CD8-positive, alpha-beta memory T cell (primary cell): ENCODE measurements at regions not wholly inside any gene's neighbourhood (a gene's known extent, or its start where the extent isn't known, plus 50 kb on each side); places are given as distances from the start of the nearest gene placed in this dataset.

Experiments
- CTCF ChIA-PET: fragments of 350-600 bp; sonication (Branson Sonifier 250); formaldehyde crosslinking; loops from one replicate; lab custom pipeline; 2021; ENCODE audit warnings: antibody characterized with exemption; lab: Charles Lee
- POLR2A ChIA-PET: fragments of 350-600 bp; sonication (Branson Sonifier 250); formaldehyde crosslinking; loops from one replicate; lab custom pipeline; 2021; ENCODE audit warnings: antibody characterized with exemption; lab: Charles Lee
- DNase-seq, 5 donors: peaks; one replicate each; pipeline versions ENCODE4 v3.0.0 to v3.0.0-alpha.2; 2020 to 2022; ENCODE audit warnings: mixed read lengths in 1 of 5
- H3K27ac ChIP-seq: one replicate; pipeline ENCODE4 v1.7.0; 2013; ENCODE audit warnings: low read depth, mild to moderate bottlenecking, low read length, moderate library complexity
- H3K27me3 ChIP-seq: 2 replicates; pipeline ENCODE4 v1.7.0; 2013; ENCODE audit warnings: low read length, mild to moderate bottlenecking; ENCODE audit not compliant: insufficient read depth, poor library complexity, severe bottlenecking
- H3K36me3 ChIP-seq: 2 replicates; pipeline ENCODE4 v1.7.0; 2013; ENCODE audit warnings: mild to moderate bottlenecking, low read length, moderate library complexity; ENCODE audit not compliant: insufficient read depth
- H3K4me1 ChIP-seq: 2 replicates; pipeline ENCODE4 v1.7.0; 2013; ENCODE audit warnings: mild to moderate bottlenecking, low read length, moderate library complexity; ENCODE audit not compliant: insufficient read depth
- H3K4me3 ChIP-seq: 2 replicates; pipeline ENCODE4 v1.7.0; 2013; ENCODE audit warnings: mild to moderate bottlenecking, low read length
- H3K9me3 ChIP-seq: 2 replicates; pipeline ENCODE4 v1.7.0; 2013; ENCODE audit warnings: mild to moderate bottlenecking, low read length
- H3K27ac Mint-ChIP-seq, 8 donors: one replicate each; pipeline ENCODE4 v1.8.0; 2020 to 2021; ENCODE audit warnings: mixed read lengths in 8 of 8, mild to moderate bottlenecking in 6 of 8, inconsistent platforms in 3 of 8, moderate library complexity in 3 of 8
- H3K27me3 Mint-ChIP-seq, 2 donors: one replicate each; pipeline ENCODE4 v1.8.0; 2020 to 2021; ENCODE audit warnings: mixed read lengths in 2 of 2, mild to moderate bottlenecking in 1 of 2, moderate library complexity in 1 of 2
- H3K36me3 Mint-ChIP-seq, 3 donors: one replicate each; pipeline ENCODE4 v1.8.0; 2020 to 2021; ENCODE audit warnings: mixed read lengths in 3 of 3, inconsistent platforms in 1 of 3, mild to moderate bottlenecking in 1 of 3
- H3K4me1 Mint-ChIP-seq, 3 donors: one replicate each; pipeline ENCODE4 v1.8.0; 2020 to 2021; ENCODE audit warnings: mixed read lengths in 3 of 3, inconsistent platforms in 1 of 3, mild to moderate bottlenecking in 1 of 3
- H3K4me3 Mint-ChIP-seq, 7 donors: one replicate each; pipeline ENCODE4 v1.8.0; 2020 to 2021; ENCODE audit warnings: mixed read lengths in 7 of 7, mild to moderate bottlenecking in 6 of 7, moderate library complexity in 4 of 7, inconsistent platforms in 2 of 7
- H3K9me3 Mint-ChIP-seq, 5 donors: one replicate each; pipeline ENCODE4 v1.8.0; 2020 to 2022; ENCODE audit warnings: mixed read lengths in 5 of 5, mild to moderate bottlenecking in 3 of 5, moderate library complexity in 2 of 5, inconsistent platforms in 1 of 5

- DNase-seq, result no peak
- H3K27ac ChIP-seq, result no peak overlapping the region
- H3K36me3 ChIP-seq, result no peaks in the 10 kb centered on the region
- H3K27me3 ChIP-seq, result no peaks in the 10 kb centered on the region
- no peak overlapping the region for H3K4me3 ChIP-seq
- H3K4me1 ChIP-seq, result no peaks in the 10 kb centered on the region
- CTCF ChIA-PET, result no interaction called here
- no peak overlapping the region for H3K4me3 Mint-ChIP-seq
- no peaks in the 10 kb centered on the region for H3K9me3 ChIP-seq
- H3K36me3 Mint-ChIP-seq, result no peaks in the 10 kb centered on the region
- no peak overlapping the region for H3K27ac Mint-ChIP-seq
- H3K27me3 Mint-ChIP-seq, result no peaks in the 10 kb centered on the region
- peaks cover 3 to 6% (median 4%) of the 10 kb centered on the region in 5 donors for H3K9me3 Mint-ChIP-seq
- H3K4me1 Mint-ChIP-seq, result no peaks in the 10 kb centered on the region
- POLR2A ChIA-PET, result no interaction called here
These were observed 121.8 kb upstream of the HDGFL1 start for GRCh38 chr6:22447249-22448196.

GRCh38 chr6:22448291-22448711 lies 121.1 kb upstream of the HDGFL1 start:
- no peaks in the 10 kb centered on the region for H3K36me3 ChIP-seq
- H3K4me3 Mint-ChIP-seq, result no peak overlapping the region
- no peak overlapping the region for H3K27ac Mint-ChIP-seq
- H3K27ac ChIP-seq, result no peak overlapping the region
- no peak overlapping the region for H3K4me3 ChIP-seq
- peaks cover 4 to 10% (median 5%) of the 10 kb centered on the region in 5 donors for H3K9me3 Mint-ChIP-seq
- no peak for DNase-seq
- ChIA-PET CTCF (no interaction called here), POLR2A (no interaction called here)
- no peaks in the 10 kb centered on the region for H3K27me3 ChIP-seq
- H3K4me1 Mint-ChIP-seq, result no peaks in the 10 kb centered on the region
- no peaks in the 10 kb centered on the region for H3K4me1 ChIP-seq
- H3K27me3 Mint-ChIP-seq, result no peaks in the 10 kb centered on the region
- no peaks in the 10 kb centered on the region for H3K36me3 Mint-ChIP-seq
- H3K9me3 ChIP-seq, result no peaks in the 10 kb centered on the region

GRCh38 chr6:22451962-22452361 lies 117.4 kb upstream of the HDGFL1 start:
- H3K36me3 ChIP-seq, result no peaks in the 10 kb centered on the region
- H3K27ac Mint-ChIP-seq, result no peak overlapping the region
- no peaks in the 10 kb centered on the region for H3K27me3 Mint-ChIP-seq
- no peaks in the 10 kb centered on the region for H3K4me1 Mint-ChIP-seq
- H3K27me3 ChIP-seq, result no peaks in the 10 kb centered on the region
- H3K27ac ChIP-seq, result no peak overlapping the region
- CTCF ChIA-PET, result no interaction called here
- H3K4me3 ChIP-seq, result no peak overlapping the region
- H3K9me3 ChIP-seq, result no peaks in the 10 kb centered on the region
- peaks cover 4 to 13% (median 8%) of the 10 kb centered on the region in 5 donors for H3K9me3 Mint-ChIP-seq
- POLR2A ChIA-PET, result no interaction called here
- no peaks in the 10 kb centered on the region for H3K36me3 Mint-ChIP-seq
- H3K4me3 Mint-ChIP-seq, result no peak overlapping the region
- DNase-seq, result no peak
- H3K4me1 ChIP-seq, result no peaks in the 10 kb centered on the region

GRCh38 chr6:22455378-22455777 lies 114.0 kb upstream of the HDGFL1 start:
- CTCF ChIA-PET, result no interaction called here
- POLR2A ChIA-PET, result no interaction called here
- H3K4me3 Mint-ChIP-seq, result no peak overlapping the region

GRCh38 chr6:22457996-22458395 lies 111.4 kb upstream of the HDGFL1 start:
- H3K4me3 Mint-ChIP-seq, result no peak overlapping the region
- peaks cover under 1 to 12% (median 5%) of the 10 kb centered on the region in 5 donors for H3K9me3 Mint-ChIP-seq
- no peak for DNase-seq
- Histone ChIP-seq H3K4me1 (no peaks in the 10 kb centered on the region), H3K36me3 (no peaks in the 10 kb centered on the region), H3K27ac (no peak overlapping the region), H3K4me3 (no peak overlapping the region), H3K9me3 (no peaks in the 10 kb centered on the region), H3K27me3 (no peaks in the 10 kb centered on the region)
- no peaks in the 10 kb centered on the region for H3K27me3 Mint-ChIP-seq
- H3K36me3 Mint-ChIP-seq, result no peaks in the 10 kb centered on the region
- no peaks in the 10 kb centered on the region for H3K4me1 Mint-ChIP-seq
- H3K27ac Mint-ChIP-seq, result no peak overlapping the region
- ChIA-PET POLR2A (no interaction called here), CTCF (no interaction called here)

More at GRCh38 chr6:22455378-22455777, 114.0 kb upstream of the HDGFL1 start:
- Histone ChIP-seq H3K36me3 (no peaks in the 10 kb centered on the region), H3K4me1 (no peaks in the 10 kb centered on the region), H3K27me3 (no peaks in the 10 kb centered on the region), H3K9me3 (no peaks in the 10 kb centered on the region), H3K4me3 (no peak overlapping the region), H3K27ac (no peak overlapping the region)
- Mint-ChIP-seq H3K27ac (no peak overlapping the region), H3K4me1 (no peaks in the 10 kb centered on the region), H3K9me3 (peaks cover 5 to 17% (median 8%) of the 10 kb centered on the region in 5 donors), H3K27me3 (no peaks in the 10 kb centered on the region), H3K36me3 (no peaks in the 10 kb centered on the region)
- DNase-seq, result no peak

- no peaks in the 10 kb centered on the region for H3K4me1 Mint-ChIP-seq
- ChIA-PET POLR2A (no interaction called here), CTCF (interaction anchor here (0.7 kb wide), 1 partner anchor 9 kb away, joined by 3 read pairs; no protein-coding TSS in a partner anchor)
- no peaks in the 10 kb centered on the region for H3K36me3 ChIP-seq
- H3K27me3 ChIP-seq, result no peaks in the 10 kb centered on the region
- no peak for DNase-seq
- H3K27ac Mint-ChIP-seq, result no peak overlapping the region
- H3K4me3 ChIP-seq, result no peak overlapping the region
- H3K36me3 Mint-ChIP-seq, result no peaks in the 10 kb centered on the region
- H3K9me3 ChIP-seq, result no peaks in the 10 kb centered on the region
- peaks cover 3 to 11% (median 6%) of the 10 kb centered on the region in 5 donors for H3K9me3 Mint-ChIP-seq
- no peak overlapping the region for H3K27ac ChIP-seq
- H3K4me3 Mint-ChIP-seq, result no peak overlapping the region
- no peaks in the 10 kb centered on the region for H3K4me1 ChIP-seq
- no peaks in the 10 kb centered on the region for H3K27me3 Mint-ChIP-seq
These were observed 102.6 kb upstream of the HDGFL1 start for GRCh38 chr6:22466665-22467245.

GRCh38 chr6:22467645-22468044 lies 101.7 kb upstream of the HDGFL1 start:
- CTCF ChIA-PET, result no interaction called here
- POLR2A ChIA-PET, result no interaction called here

GRCh38 chr6:22468256-22468965 lies 101.0 kb upstream of the HDGFL1 start:
- H3K4me3 Mint-ChIP-seq, result no peak overlapping the region
- H3K4me3 ChIP-seq, result no peak overlapping the region
- no peak overlapping the region for H3K27ac Mint-ChIP-seq
- H3K4me1 Mint-ChIP-seq, result no peaks in the 10 kb centered on the region
- no peaks in the 10 kb centered on the region for H3K4me1 ChIP-seq
- no peaks in the 10 kb centered on the region for H3K27me3 Mint-ChIP-seq
- no peaks in the 10 kb centered on the region for H3K27me3 ChIP-seq
- ChIA-PET CTCF (no interaction called here), POLR2A (no interaction called here)
- H3K36me3 ChIP-seq, result no peaks in the 10 kb centered on the region
- no peaks in the 10 kb centered on the region for H3K36me3 Mint-ChIP-seq
- no peak for DNase-seq
- no peaks in the 10 kb centered on the region for H3K9me3 ChIP-seq
- no peak overlapping the region for H3K27ac ChIP-seq
- peaks cover 3 to 14% (median 7%) of the 10 kb centered on the region in 5 donors for H3K9me3 Mint-ChIP-seq

More at GRCh38 chr6:22467645-22468044, 101.7 kb upstream of the HDGFL1 start:
- H3K27me3 ChIP-seq, result no peaks in the 10 kb centered on the region
- no peaks in the 10 kb centered on the region for H3K9me3 ChIP-seq
- H3K27ac ChIP-seq, result no peak overlapping the region
- H3K27me3 Mint-ChIP-seq, result no peaks in the 10 kb centered on the region
- no peaks in the 10 kb centered on the region for H3K4me1 Mint-ChIP-seq
- no peaks in the 10 kb centered on the region for H3K4me1 ChIP-seq
- H3K36me3 ChIP-seq, result no peaks in the 10 kb centered on the region
- no peak for DNase-seq
- no peaks in the 10 kb centered on the region for H3K36me3 Mint-ChIP-seq
- peaks cover 3 to 14% (median 7%) of the 10 kb centered on the region in 5 donors for H3K9me3 Mint-ChIP-seq
- H3K27ac Mint-ChIP-seq, result no peak overlapping the region
- no peak overlapping the region for H3K4me3 ChIP-seq
- no peak overlapping the region for H3K4me3 Mint-ChIP-seq
